IMR-90 (cell line): ENCODE measurements at regions not wholly inside any gene's neighbourhood (a gene's known extent, or its start where the extent isn't known, plus 50 kb on each side); places are given as distances from the start of the nearest gene placed in this dataset.
A peak's percentile ranks its signal among the peaks of the same experiment; 100 is the strongest.

Experiments
- MAFK ChIP-seq: IDR thresholded peaks from 2 replicates; pipeline ENCODE4 v1.6.1; 2012; ENCODE audit warnings: low read depth, low read length, improper control_type of control experiment
- NFE2L2 ChIP-seq: fragments of 150-350 bp; IDR thresholded peaks from 2 replicates; pipeline ENCODE4 v1.6.1; 2016; ENCODE audit warnings: low read depth, mild to moderate bottlenecking, low read length

DNA sequence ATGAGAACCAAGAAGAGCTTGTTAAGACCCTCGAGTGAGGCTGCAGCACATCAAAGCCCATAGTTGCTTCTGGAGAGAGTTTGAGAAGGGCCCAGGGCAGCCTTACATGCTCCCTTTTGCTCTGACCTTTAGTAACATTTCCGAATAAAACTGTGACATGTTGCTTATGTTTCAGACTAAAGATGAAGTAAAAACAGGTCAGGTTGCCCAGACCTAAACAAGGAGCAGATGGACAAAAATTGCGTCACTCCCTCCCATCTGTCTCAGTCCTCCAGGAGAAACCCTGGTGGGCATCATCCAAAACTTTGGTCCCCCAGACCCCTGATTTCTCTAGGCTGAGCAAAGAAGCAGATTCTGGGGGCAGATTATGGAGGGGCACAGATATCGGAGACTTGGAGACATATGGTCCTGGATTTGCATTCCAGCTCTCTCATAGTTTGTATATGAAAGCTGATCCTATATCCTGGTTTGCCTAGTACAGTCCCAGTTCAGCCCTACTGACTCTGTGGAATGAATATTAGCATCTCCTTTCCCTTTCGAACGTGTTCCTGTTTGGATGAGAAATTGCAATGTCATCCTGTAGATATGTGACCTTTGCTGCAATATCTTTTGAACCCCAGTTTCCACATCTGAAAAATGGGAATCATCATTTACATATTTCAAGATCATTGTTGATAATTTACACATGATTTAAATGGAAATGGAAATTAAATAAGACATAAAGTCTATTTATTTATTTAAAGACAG lies 304.9 kb upstream of the USP24 start:
- peak; percentile 86 for TF ChIP-seq NFE2L2
- no peak for TF ChIP-seq MAFK
